Smooth muscle cell (in vitro differentiated cells): ENCODE measurements at regions not wholly inside any gene's neighbourhood (a gene's known extent, or its start where the extent isn't known, plus 50 kb on each side); places are given as distances from the start of the nearest gene placed in this dataset.
A peak's percentile ranks its signal among the peaks of the same experiment; 100 is the strongest.

Source experiments
- DNase-seq: peaks from one replicate; lab custom pipeline; 2025; ENCODE audit not compliant: unreplicated experiment; lab: John Stamatoyannopoulos, UW
- H2AFZ ChIP-seq: fragments of 200-600 bp; sonication (generic); 2 replicates; pipeline ENCODE4 v1.6.0; 2016; ENCODE audit warnings: antibody characterized with exemption, low read depth, mild to moderate bottlenecking
- H3F3A ChIP-seq: fragments of 200-600 bp; sonication (generic); 2 replicates; pipeline ENCODE4 v1.6.0; 2017; ENCODE audit warnings: antibody characterized with exemption, low read depth
- H3K27ac ChIP-seq: fragments of 200-600 bp; sonication (generic); 2 replicates; pipeline ENCODE4 v1.5.1; 2016; ENCODE audit warnings: low read depth, mild to moderate bottlenecking
- H3K27me3 ChIP-seq: fragments of 200-600 bp; sonication (generic); 2 replicates; pipeline ENCODE4 v1.6.1; 2016; ENCODE audit warnings: low read depth, mild to moderate bottlenecking
- H3K36me3 ChIP-seq: fragments of 200-600 bp; sonication (generic); 2 replicates; pipeline ENCODE4 v1.5.1; 2016; ENCODE audit warnings: low read depth
- H3K4me1 ChIP-seq: fragments of 200-600 bp; sonication (generic); 2 replicates; pipeline ENCODE4 v1.5.1; 2016; ENCODE audit warnings: low read depth
- H3K4me2 ChIP-seq: fragments of 200-600 bp; sonication (generic); 2 replicates; pipeline ENCODE4 v1.6.0; 2016; ENCODE audit warnings: mild to moderate bottlenecking
- H3K4me3 ChIP-seq: fragments of 200-600 bp; sonication (generic); 2 replicates; pipeline ENCODE4 v1.5.1; 2016; ENCODE audit warnings: mild to moderate bottlenecking
- H3K79me2 ChIP-seq: fragments of 200-600 bp; sonication (generic); 2 replicates; pipeline ENCODE4 v1.6.0; 2016; ENCODE audit warnings: low read depth, mild to moderate bottlenecking
- H3K9ac ChIP-seq: fragments of 200-600 bp; sonication (generic); 2 replicates; pipeline ENCODE4 v1.6.0; 2016; ENCODE audit warnings: low read depth
- H3K9me3 ChIP-seq: fragments of 200-600 bp; sonication (generic); replicated peaks from 2 replicates; pipeline ENCODE4 v1.5.1; 2016; ENCODE audit warnings: low read depth
- H4K20me1 ChIP-seq: fragments of 200-600 bp; sonication (generic); 2 replicates; pipeline ENCODE4 v1.6.0; 2016; ENCODE audit warnings: low read depth
- CTCF ChIP-seq: fragments of 200-600 bp; sonication (generic); IDR thresholded peaks from 2 replicates; pipeline ENCODE4 v1.5.1; 2017; ENCODE audit warnings: borderline replicate concordance, mild to moderate bottlenecking, antibody characterized with exemption; ENCODE audit not compliant: insufficient read depth, poor library complexity, severe bottlenecking
- WGBS: methylation state at CpG from one replicate; pipeline ENCODE4 v1.1.7; 2016; ENCODE audit warnings: low lambda C conversion rate; 5-methylcytosine and 5-hydroxymethylcytosine counted together

GRCh38 chr9:31232485-31232884, 1152.0 kb upstream of the ACO1 start:
- Histone ChIP-seq H3K27me3 (no peaks in the 10 kb centered on the region), H3K9me3 (no peaks in the 10 kb centered on the region), H3K79me2 (no peaks in the 10 kb centered on the region), H3F3A (no peaks in the 10 kb centered on the region), H2AFZ (no peak overlapping the region), H3K27ac (no peak overlapping the region), H3K36me3 (no peaks in the 10 kb centered on the region), H3K4me3 (no peak overlapping the region), H3K4me1 (no peaks in the 10 kb centered on the region), H3K9ac (no peak overlapping the region), H3K4me2 (no peak overlapping the region), H4K20me1 (no peaks in the 10 kb centered on the region)
- WGBS = 89% methylated on average over 3 of the region's 3 CpGs
- no peak for TF ChIP-seq CTCF
- DNase-seq = no peak

GRCh38 chr9:31236344-31236743, 1148.1 kb upstream of the ACO1 start:
- 46% methylated on average over 2 of the region's 2 CpGs for WGBS

GRCh38 chr9:31243386-31243785, 1141.1 kb upstream of the ACO1 start:
- Histone ChIP-seq H3K27me3 (no peaks in the 10 kb centered on the region), H3K9me3 (no peaks in the 10 kb centered on the region), H3K4me1 (no peaks in the 10 kb centered on the region), H3K4me2 (no peak overlapping the region), H3K79me2 (no peaks in the 10 kb centered on the region), H3F3A (no peaks in the 10 kb centered on the region), H3K36me3 (no peaks in the 10 kb centered on the region), H3K9ac (no peak overlapping the region), H3K27ac (no peak overlapping the region), H4K20me1 (no peaks in the 10 kb centered on the region), H2AFZ (peak overlapping the region; percentile 6), H3K4me3 (no peak overlapping the region)
- WGBS = 77% methylated on average over 1 of the region's 1 CpG
- DNase-seq = no peak
- TF ChIP-seq CTCF = no peak

More at GRCh38 chr9:31236344-31236743, 1148.1 kb upstream of the ACO1 start:
- H3K79me2 ChIP-seq = no peaks in the 10 kb centered on the region
- H2AFZ ChIP-seq = no peak overlapping the region
- H3K9me3 ChIP-seq = no peaks in the 10 kb centered on the region
- DNase-seq = no peak
- no peaks in the 10 kb centered on the region for H3F3A ChIP-seq
- H3K4me2 ChIP-seq = no peak overlapping the region
- H4K20me1 ChIP-seq = no peaks in the 10 kb centered on the region
- H3K4me3 ChIP-seq = no peak overlapping the region
- TF ChIP-seq CTCF = no peak
- no peaks in the 10 kb centered on the region for H3K4me1 ChIP-seq
- no peak overlapping the region for H3K9ac ChIP-seq
- H3K27ac ChIP-seq = no peak overlapping the region
- no peaks in the 10 kb centered on the region for H3K27me3 ChIP-seq
- no peaks in the 10 kb centered on the region for H3K36me3 ChIP-seq

GRCh38 chr9:31248156-31248555, 1136.3 kb upstream of the ACO1 start:
- Histone ChIP-seq H3K27ac (no peak overlapping the region), H3K27me3 (no peaks in the 10 kb centered on the region), H4K20me1 (no peaks in the 10 kb centered on the region), H3K9ac (no peak overlapping the region), H3K79me2 (no peaks in the 10 kb centered on the region), H2AFZ (no peak overlapping the region), H3K9me3 (no peaks in the 10 kb centered on the region), H3F3A (no peaks in the 10 kb centered on the region), H3K4me3 (no peak overlapping the region), H3K4me2 (no peak overlapping the region), H3K36me3 (no peaks in the 10 kb centered on the region), H3K4me1 (no peaks in the 10 kb centered on the region)
- WGBS = 80% methylated on average over 1 of the region's 1 CpG
- no peak for TF ChIP-seq CTCF
- DNase-seq = no peak
